ENCODE measurements at regions not wholly inside any gene's neighbourhood (a gene's known extent, or its start where the extent isn't known, plus 50 kb on each side); places are given as distances from the start of the nearest gene placed in this dataset.
"Not testable (repeated sequence)": the region's sequence is repeated elsewhere in the genome, so short reads cannot be mapped to it uniquely, and the experiment has no call there.

- DNase-seq = no peak
These were observed 159.1 kb upstream of the ZNF608 start for GRCh38 chr5:124905256-124906130.

DNA sequence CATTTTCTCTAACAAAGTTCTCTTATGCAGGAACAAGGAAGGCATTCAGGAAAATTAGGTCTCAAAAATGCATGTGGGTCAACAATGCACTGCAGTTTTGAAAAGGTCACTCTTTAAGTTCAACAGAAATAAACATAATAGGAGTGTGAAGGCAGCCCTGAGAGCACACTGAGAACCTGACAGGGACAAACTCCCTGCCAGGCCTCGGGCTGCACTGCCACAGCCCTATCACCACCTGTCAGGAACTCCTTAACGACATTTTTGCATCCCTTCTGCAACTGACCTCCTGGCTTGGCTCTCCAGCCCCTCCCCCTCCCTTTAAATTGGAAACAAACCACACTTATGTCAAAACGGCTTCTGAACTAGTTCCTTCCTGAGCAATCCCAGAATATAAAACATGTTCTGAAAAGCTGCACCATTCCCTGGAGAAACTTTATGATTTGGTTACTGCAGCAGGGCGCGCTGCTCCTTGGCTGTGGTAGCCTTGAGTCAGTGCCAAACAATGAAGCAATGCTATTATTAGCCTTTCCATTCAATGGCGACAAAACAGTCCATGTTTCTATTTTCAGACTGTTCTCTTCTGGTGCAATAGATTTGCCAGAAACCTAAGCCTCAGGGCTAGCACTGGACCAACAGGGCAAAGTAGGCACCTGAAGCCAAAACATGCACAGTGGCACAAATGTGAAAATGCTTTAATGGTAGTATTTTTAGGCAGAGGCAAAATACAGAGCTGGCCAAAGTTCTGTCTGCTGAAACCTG is 160.1 kb upstream of the ZNF608 start:
- DNase-seq = no peak

GRCh38 chr5:124907098-124907644 is 160.7 kb upstream of the ZNF608 start:
- DNase-seq = no peak

GRCh38 chr5:124908581-124909451 is 162.4 kb upstream of the ZNF608 start:
- no peak for DNase-seq

DNA sequence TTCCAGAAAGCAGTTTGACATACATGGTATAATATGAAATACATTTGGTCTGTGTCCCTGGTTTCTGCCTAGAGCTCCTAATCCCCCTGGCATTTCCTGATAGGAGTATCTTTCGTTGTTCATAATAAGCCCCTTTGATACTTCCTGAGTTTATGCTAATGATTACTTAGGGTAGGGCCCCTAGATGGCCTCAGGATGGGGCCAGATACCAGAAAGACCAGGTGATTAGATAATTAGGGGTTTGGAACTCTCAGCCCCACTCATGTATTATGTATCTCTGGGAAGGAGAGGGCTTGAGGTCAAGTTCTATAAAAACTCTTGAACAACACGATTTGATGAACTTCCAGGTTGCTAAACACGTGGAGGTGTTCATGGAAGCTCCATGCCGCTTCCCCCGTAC is 163.3 kb upstream of the ZNF608 start:
- no peak for DNase-seq

DNA sequence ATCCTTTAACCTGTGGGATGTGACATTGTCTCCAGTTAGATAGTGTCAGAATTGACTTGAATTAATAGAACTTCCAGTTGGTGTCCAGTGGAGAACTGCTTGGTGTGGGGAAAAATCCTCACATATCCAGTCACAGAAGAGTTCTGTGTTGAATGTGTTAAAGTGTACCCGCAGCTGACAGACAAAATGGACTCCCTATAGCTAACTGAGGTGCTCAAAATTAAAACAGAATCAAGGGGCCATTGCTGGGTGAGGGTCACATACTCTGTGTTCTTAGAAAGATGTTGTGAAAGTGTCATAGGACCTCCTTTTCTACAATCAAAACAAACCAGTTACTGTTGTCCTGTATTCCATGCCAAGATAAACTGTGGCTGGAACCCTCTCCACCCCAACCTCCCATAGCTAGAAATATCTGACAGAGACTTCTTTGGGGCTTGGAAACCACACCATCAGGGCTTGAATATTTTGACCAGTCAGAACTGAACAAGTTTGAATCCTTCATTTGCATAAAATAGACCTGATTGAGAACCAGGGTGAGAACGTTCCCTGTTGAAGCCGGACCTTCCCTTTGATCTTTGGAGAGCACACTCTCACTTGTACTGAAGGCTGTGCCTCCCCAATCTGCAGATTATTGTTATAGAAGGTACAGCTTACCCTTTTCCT is 164.0 kb upstream of the ZNF608 start:
- DNase-seq = no peak

- DNase-seq = no peak
These were observed 166.3 kb upstream of the ZNF608 start for GRCh38 chr5:124912638-124913328.

- DNase-seq = no peak
These were observed 166.9 kb upstream of the ZNF608 start for GRCh38 chr5:124913329-124913653.

- DNase-seq = not testable (repeated sequence)
These were observed 169.9 kb upstream of the ZNF608 start for GRCh38 chr5:124916313-124916712.

- DNase-seq = no peak
These were observed 172.2 kb upstream of the ZNF608 start for GRCh38 chr5:124918618-124919017.

DNA sequence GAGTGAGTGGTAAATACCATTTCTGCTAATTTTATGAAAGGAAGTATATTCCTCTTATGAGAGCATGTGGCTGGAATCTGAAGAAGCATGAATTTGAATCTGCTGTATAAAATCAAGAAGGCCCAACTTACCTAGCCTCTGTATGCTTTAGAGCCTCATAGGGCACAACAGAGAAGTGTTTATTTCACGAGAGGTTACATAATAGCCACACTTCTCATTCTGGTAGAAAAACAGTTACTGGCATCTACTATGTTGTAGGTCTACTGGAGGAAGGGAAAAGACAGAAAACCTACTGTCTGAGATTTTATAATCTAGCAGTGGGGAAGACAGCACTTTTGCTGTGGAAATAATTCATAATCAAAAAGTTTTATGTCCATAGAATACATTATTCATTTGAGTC is 172.6 kb upstream of the ZNF608 start:
- no peak for DNase-seq

DNA sequence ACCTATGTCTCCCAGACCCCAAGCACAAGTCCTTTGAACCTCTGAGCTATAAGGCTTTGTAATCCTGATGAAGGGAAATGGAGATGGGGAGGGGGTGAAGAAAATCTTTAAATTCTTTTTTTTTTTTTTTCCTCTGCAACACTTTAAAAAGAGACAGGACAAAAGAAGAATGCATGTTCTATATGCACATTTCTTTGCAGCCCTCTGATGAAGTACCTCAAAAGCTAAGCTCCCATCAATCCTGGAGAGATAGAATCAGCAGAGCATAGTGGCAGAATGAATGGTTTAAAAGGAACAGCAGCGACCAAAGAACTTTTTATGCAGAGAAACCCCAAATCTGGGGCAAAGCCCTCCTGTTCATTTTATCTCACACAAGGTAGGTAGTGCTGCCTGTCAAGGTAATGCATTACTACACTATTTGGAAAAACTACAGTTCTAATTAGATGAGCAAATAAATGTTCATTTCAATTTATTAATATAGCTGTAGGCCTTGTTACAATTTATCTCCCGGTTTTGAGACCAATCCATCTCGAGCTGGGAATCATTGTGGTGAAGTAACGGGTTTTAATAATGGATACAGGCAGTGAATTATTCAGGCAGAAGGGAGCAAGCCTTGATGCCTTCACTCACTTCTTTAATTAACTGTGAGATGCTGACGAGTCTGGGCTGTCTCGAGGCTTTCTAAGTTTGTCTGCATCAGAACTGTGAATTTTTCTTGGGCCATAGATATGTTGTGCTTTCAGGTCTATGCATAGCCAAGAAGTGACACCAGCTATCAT is 173.5 kb upstream of the ZNF608 start:
- no peak for DNase-seq

GRCh38 chr5:124920909-124921666 is 174.6 kb upstream of the ZNF608 start:
- no peak for DNase-seq

GRCh38 chr5:124921694-124922093 is 175.3 kb upstream of the ZNF608 start:
- DNase-seq = no peak

DNA sequence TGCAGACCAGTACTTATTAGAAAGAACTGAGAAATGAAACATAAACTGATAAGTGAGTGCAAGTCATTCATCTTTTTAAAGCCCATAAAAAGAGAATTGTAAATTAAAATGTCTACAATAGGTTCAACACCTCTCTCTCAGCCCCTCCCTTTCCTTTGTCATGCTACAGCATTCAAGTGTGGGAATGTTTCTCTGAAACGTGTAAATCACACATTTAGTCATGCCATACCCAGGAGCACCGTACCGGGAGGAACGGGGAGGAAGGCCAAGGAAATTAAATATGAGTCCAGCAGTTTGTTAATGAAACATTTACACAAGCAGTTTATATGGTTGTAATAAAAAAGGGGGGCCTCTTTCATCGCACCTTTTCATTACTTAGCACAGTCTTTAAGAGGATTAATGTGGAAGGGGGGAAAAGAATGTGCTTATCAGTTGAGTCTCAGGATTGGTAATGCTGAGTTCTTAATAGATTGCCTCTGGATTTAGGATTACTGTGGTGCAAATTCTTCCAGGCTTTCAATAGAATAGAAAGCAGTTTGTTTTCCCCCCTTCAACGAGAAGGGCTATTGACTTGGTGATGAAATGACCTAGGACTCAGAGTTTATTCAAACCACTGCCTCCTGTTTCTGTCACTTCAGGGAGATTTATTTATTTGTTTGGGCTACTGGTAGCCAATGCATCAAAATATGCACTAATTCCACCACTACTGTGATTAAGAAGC is 176.0 kb upstream of the ZNF608 start:
- DNase-seq = no peak

GRCh38 chr5:124923131-124923530 is 176.7 kb upstream of the ZNF608 start:
- DNase-seq = no peak

GRCh38 chr5:124924729-124925128 is 178.3 kb upstream of the ZNF608 start:
- DNase-seq = no peak

DNA sequence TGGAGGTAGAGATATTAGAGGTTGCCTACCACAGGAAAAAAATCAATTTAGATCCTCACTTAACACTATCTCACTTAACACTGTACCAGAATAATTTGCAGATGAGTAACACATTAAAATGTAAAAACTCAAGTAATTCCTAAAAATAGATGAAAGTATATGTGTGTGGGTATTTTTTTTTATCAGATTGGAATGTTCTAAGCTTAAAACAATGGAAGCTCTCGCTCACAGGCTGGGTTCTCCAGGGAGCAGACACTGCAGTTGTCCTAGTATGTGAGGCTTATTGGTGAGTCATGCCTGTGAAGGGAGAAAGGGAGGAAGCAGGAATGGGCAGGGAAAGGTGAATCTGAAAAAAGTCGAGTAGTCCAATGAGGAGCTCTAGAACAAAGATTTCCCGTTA is 181.3 kb upstream of the ZNF608 start:
- DNase-seq = no peak

GRCh38 chr5:124929000-124929399 is 182.6 kb upstream of the ZNF608 start:
- no peak for DNase-seq
